ENCODE measurements at regions not wholly inside any gene's neighbourhood (a gene's known extent, or its start where the extent isn't known, plus 50 kb on each side); places are given as distances from the start of the nearest gene placed in this dataset.

GRCh38 chr18:22847392-22847791, 85.7 kb upstream of the RBBP8 start:
- Mint-ChIP-seq H3K27me3 (no peaks in the 10 kb centered on the region), H3K36me3 (no peaks in the 10 kb centered on the region), H3K4me1 (no peaks in the 10 kb centered on the region), H3K9me3 (no peaks in the 10 kb centered on the region), H3K27ac (no peak overlapping the region), H3K4me3 (no peak overlapping the region)
- ATAC-seq (ENCODE audit: low read depth) (no peak), DNase-seq (ENCODE audit: low spot score in 2 of 2) (no peak)

- H3K4me1 Mint-ChIP-seq: no peaks in the 10 kb centered on the region
- no peaks in the 10 kb centered on the region for H3K27me3 Mint-ChIP-seq
- ATAC-seq (ENCODE audit: low read depth) (no peak), DNase-seq (ENCODE audit: low spot score in 2 of 2) (no peak)
- H3K36me3 Mint-ChIP-seq: no peaks in the 10 kb centered on the region
- no peak overlapping the region for H3K27ac Mint-ChIP-seq
- H3K9me3 Mint-ChIP-seq: no peaks in the 10 kb centered on the region
- no peak overlapping the region for H3K4me3 Mint-ChIP-seq
These were observed 85.2 kb upstream of the RBBP8 start for GRCh38 chr18:22847867-22848451.

- no peak for DNase-seq (ENCODE audit: low spot score in 2 of 2)
- no peak overlapping the region for H3K4me3 Mint-ChIP-seq
- ATAC-seq (ENCODE audit: low read depth): no peak
These were observed 84.5 kb upstream of the RBBP8 start for GRCh38 chr18:22848615-22849014.

GRCh38 chr18:22856870-22857269, 76.3 kb upstream of the RBBP8 start:
- ATAC-seq (ENCODE audit: low read depth): no peak
- H3K36me3 Mint-ChIP-seq: no peaks in the 10 kb centered on the region
- H3K27me3 Mint-ChIP-seq: peaks cover 4% of the 10 kb centered on the region
- H3K9me3 Mint-ChIP-seq: no peaks in the 10 kb centered on the region
- H3K4me1 Mint-ChIP-seq: no peaks in the 10 kb centered on the region
- no peak overlapping the region for H3K4me3 Mint-ChIP-seq
- H3K27ac Mint-ChIP-seq: no peak overlapping the region
- DNase-seq (ENCODE audit: low spot score in 2 of 2): no peak

More at GRCh38 chr18:22848615-22849014, 84.5 kb upstream of the RBBP8 start:
- no peaks in the 10 kb centered on the region for H3K4me1 Mint-ChIP-seq
- H3K36me3 Mint-ChIP-seq: no peaks in the 10 kb centered on the region
- H3K9me3 Mint-ChIP-seq: no peaks in the 10 kb centered on the region
- no peaks in the 10 kb centered on the region for H3K27me3 Mint-ChIP-seq
- H3K27ac Mint-ChIP-seq: no peak overlapping the region

GRCh38 chr18:22858121-22858520, 75.0 kb upstream of the RBBP8 start:
- H3K9me3 Mint-ChIP-seq: no peaks in the 10 kb centered on the region
- no peak for ATAC-seq (ENCODE audit: low read depth)
- H3K36me3 Mint-ChIP-seq: no peaks in the 10 kb centered on the region
- H3K27me3 Mint-ChIP-seq: peaks cover 4% of the 10 kb centered on the region
- H3K27ac Mint-ChIP-seq: no peak overlapping the region
- H3K4me1 Mint-ChIP-seq: no peaks in the 10 kb centered on the region
- DNase-seq (ENCODE audit: low spot score in 2 of 2): no peak
- H3K4me3 Mint-ChIP-seq: no peak overlapping the region

- ATAC-seq (ENCODE audit: low read depth): no peak
- H3K4me3 Mint-ChIP-seq: no peak overlapping the region
- no peaks in the 10 kb centered on the region for H3K4me1 Mint-ChIP-seq
- DNase-seq (ENCODE audit: low spot score in 2 of 2): no peak
- H3K27ac Mint-ChIP-seq: no peak overlapping the region
- H3K36me3 Mint-ChIP-seq: no peaks in the 10 kb centered on the region
- no peaks in the 10 kb centered on the region for H3K9me3 Mint-ChIP-seq
- H3K27me3 Mint-ChIP-seq: peaks cover 13% of the 10 kb centered on the region
These were observed 72.3 kb upstream of the RBBP8 start for GRCh38 chr18:22860807-22861206.

- H3K4me1 Mint-ChIP-seq: no peaks in the 10 kb centered on the region
- H3K27me3 Mint-ChIP-seq: peaks cover 18% of the 10 kb centered on the region
- no peaks in the 10 kb centered on the region for H3K9me3 Mint-ChIP-seq
- ATAC-seq (ENCODE audit: low read depth) (no peak), DNase-seq (ENCODE audit: low spot score in 2 of 2) (no peak)
- no peaks in the 10 kb centered on the region for H3K36me3 Mint-ChIP-seq
- no peak overlapping the region for H3K4me3 Mint-ChIP-seq
- H3K27ac Mint-ChIP-seq: no peak overlapping the region
These were observed 67.6 kb upstream of the RBBP8 start for GRCh38 chr18:22865354-22866116.

- ATAC-seq (ENCODE audit: low read depth) (no peak), DNase-seq (ENCODE audit: low spot score in 2 of 2) (no peak)
- Mint-ChIP-seq H3K27ac (no peak overlapping the region), H3K27me3 (peaks cover 15% of the 10 kb centered on the region), H3K9me3 (no peaks in the 10 kb centered on the region), H3K4me3 (no peak overlapping the region), H3K4me1 (peaks cover 6% of the 10 kb centered on the region), H3K36me3 (no peaks in the 10 kb centered on the region)
These were observed 64.3 kb upstream of the RBBP8 start for GRCh38 chr18:22868831-22869230.

- Mint-ChIP-seq H3K4me3 (no peak overlapping the region), H3K27me3 (peaks cover 4% of the 10 kb centered on the region), H3K27ac (no peak overlapping the region), H3K9me3 (no peaks in the 10 kb centered on the region), H3K4me1 (peaks cover 6% of the 10 kb centered on the region), H3K36me3 (no peaks in the 10 kb centered on the region)
- no peak for DNase-seq (ENCODE audit: low spot score in 2 of 2)
- no peak for ATAC-seq (ENCODE audit: low read depth)
These were observed 61.2 kb upstream of the RBBP8 start for GRCh38 chr18:22871809-22872525.

- DNase-seq (ENCODE audit: low spot score in 2 of 2) (no peak), ATAC-seq (ENCODE audit: low read depth) (peak; percentile 27)
- Mint-ChIP-seq H3K27ac (peak overlapping the region; percentile 28), H3K9me3 (no peaks in the 10 kb centered on the region), H3K36me3 (no peaks in the 10 kb centered on the region), H3K4me3 (peak overlapping the region; percentile 40), H3K27me3 (peaks cover 4% of the 10 kb centered on the region), H3K4me1 (peaks cover 6% of the 10 kb centered on the region)
These were observed 60.1 kb upstream of the RBBP8 start for GRCh38 chr18:22872900-22873537.

GRCh38 chr18:22879293-22879692, 53.8 kb upstream of the RBBP8 start:
- Mint-ChIP-seq H3K27ac (no peak overlapping the region), H3K36me3 (no peaks in the 10 kb centered on the region), H3K4me1 (no peaks in the 10 kb centered on the region), H3K9me3 (no peaks in the 10 kb centered on the region), H3K4me3 (no peak overlapping the region), H3K27me3 (peaks cover 1% of the 10 kb centered on the region)
- ATAC-seq (ENCODE audit: low read depth) (no peak), DNase-seq (ENCODE audit: low spot score in 2 of 2) (no peak)

GRCh38 chr18:22882084-22882483, 51.0 kb upstream of the RBBP8 start:
- H3K9me3 Mint-ChIP-seq: no peaks in the 10 kb centered on the region
- DNase-seq (ENCODE audit: low spot score in 2 of 2) (no peak), ATAC-seq (ENCODE audit: low read depth) (no peak)
- H3K4me3 Mint-ChIP-seq: no peak overlapping the region
- peaks cover 2% of the 10 kb centered on the region for H3K36me3 Mint-ChIP-seq
- no peaks in the 10 kb centered on the region for H3K4me1 Mint-ChIP-seq
- no peak overlapping the region for H3K27ac Mint-ChIP-seq
- H3K27me3 Mint-ChIP-seq: peaks cover 4% of the 10 kb centered on the region

- Mint-ChIP-seq H3K36me3 (peaks cover 2% of the 10 kb centered on the region), H3K27ac (no peak overlapping the region), H3K27me3 (peaks cover 4% of the 10 kb centered on the region), H3K4me3 (no peak overlapping the region), H3K4me1 (no peaks in the 10 kb centered on the region), H3K9me3 (no peaks in the 10 kb centered on the region)
- DNase-seq (ENCODE audit: low spot score in 2 of 2) (no peak), ATAC-seq (ENCODE audit: low read depth) (no peak)
These were observed 49.9 kb upstream of the RBBP8 start for GRCh38 chr18:22883179-22883578.
